Fibroblast of gingiva (primary cell): ENCODE measurements at regions not wholly inside any gene's neighbourhood (a gene's known extent, or its start where the extent isn't known, plus 50 kb on each side); places are given as distances from the start of the nearest gene placed in this dataset.
"Not testable (repeated sequence)": the region's sequence is repeated elsewhere in the genome, so short reads cannot be mapped to it uniquely, and the experiment has no call there.

Experiments used
- DNase-seq: peaks from one replicate; pipeline ENCODE4 v3.0.0-alpha.2; 2011; ENCODE audit warnings: low read depth

- DNase-seq, result no peak
These were observed 83.6 kb downstream of the IER5 start for GRCh38 chr1:181172082-181172481.

GRCh38 chr1:181173761-181174447 lies 85.4 kb downstream of the IER5 start:
- DNase-seq, result no peak

- DNase-seq, result no peak
These were observed 86.4 kb downstream of the IER5 start for GRCh38 chr1:181174861-181175260.

GRCh38 chr1:181175356-181175910 lies 86.9 kb downstream of the IER5 start:
- DNase-seq, result no peak

- DNase-seq, result no peak
These were observed 87.5 kb downstream of the IER5 start for GRCh38 chr1:181175955-181176354.

GRCh38 chr1:181178241-181178879 lies 89.9 kb downstream of the IER5 start:
- no peak for DNase-seq

- DNase-seq, result no peak
These were observed 90.9 kb downstream of the IER5 start for GRCh38 chr1:181179279-181179986.

GRCh38 chr1:181179987-181180365 lies 91.5 kb downstream of the IER5 start:
- DNase-seq, result peak; percentile 66

- no peak for DNase-seq
These were observed 92.0 kb downstream of the IER5 start for GRCh38 chr1:181180407-181181031.

GRCh38 chr1:181181792-181182585 lies 93.5 kb downstream of the IER5 start:
- DNase-seq, result no peak

GRCh38 chr1:181184621-181185020 lies 96.1 kb downstream of the IER5 start:
- DNase-seq, result no peak

- no peak for DNase-seq
These were observed 97.0 kb downstream of the IER5 start for GRCh38 chr1:181185461-181185860.

GRCh38 chr1:181186133-181186532 lies 97.6 kb downstream of the IER5 start:
- DNase-seq, result not testable (repeated sequence)

- DNase-seq, result no peak
These were observed 99.0 kb downstream of the IER5 start for GRCh38 chr1:181187337-181188126.

GRCh38 chr1:181189245-181189644 lies 100.7 kb downstream of the IER5 start:
- no peak for DNase-seq

- DNase-seq, result peak; percentile 30
These were observed 101.3 kb downstream of the IER5 start for GRCh38 chr1:181189691-181190363.

GRCh38 chr1:181190364-181191035 lies 102.0 kb downstream of the IER5 start:
- no peak for DNase-seq

GRCh38 chr1:181191494-181192040 lies 103.1 kb downstream of the IER5 start:
- DNase-seq, result no peak

- no peak for DNase-seq
These were observed 103.8 kb downstream of the IER5 start for GRCh38 chr1:181192316-181192715.
